HepG2 (cell line): ENCODE measurements at regions not wholly inside any gene's neighbourhood (a gene's known extent, or its start where the extent isn't known, plus 50 kb on each side); places are given as distances from the start of the nearest gene placed in this dataset.

Source experiments
- ATAC-seq: fragments of 200-7000 bp; cut with Tn5 transposase; 3 replicates; pipeline ENCODE4 v1.9.1; 2020; ENCODE audit warnings: mild to moderate bottlenecking, moderate library complexity
- BruUV-seq: library from RNA; stranded (reverse); fragments of 400-500 nt; replicated peaks from 2 replicates; lab custom pipeline; 2021; lab: Mats Ljungman, UMichigan
- CTCF ChIA-PET: fragments of 300-600 bp; formaldehyde crosslinking; extraction: SDS; loops from one replicate; lab custom pipeline; 2021; ENCODE audit warnings: low total read pairs, inconsistent platforms, low intra/inter-chr PET ratio; lab: Yijun Ruan, JAX
- POLR2A ChIA-PET: fragments of 350-600 bp; sonication (Branson Sonifier 250); formaldehyde crosslinking; loops from one replicate; lab custom pipeline; 2020; ENCODE audit warnings: antibody characterized with exemption, inconsistent platforms; lab: Yijun Ruan, JAX
- DNase-seq: peaks from one replicate; pipeline ENCODE4 v3.0.0-alpha.2; 2015; ENCODE audit warnings: low spot score
- FAIRE-seq: peaks from 3 replicates; lab custom pipeline; 2011; peaks lifted over from hg19 to GRCh38; lab: Jason Lieb, UNC
- H2AFZ ChIP-seq: one replicate; pipeline ENCODE4 v1.6.1; 2011; ENCODE audit warnings: low read length, inconsistent platforms
- H3K27ac ChIP-seq: fragments of 300-600 bp; 3 replicates; pipeline ENCODE4 v1.8.0; 2011; ENCODE audit warnings: mixed run types, mild to moderate bottlenecking, mixed read lengths, low read length, inconsistent platforms; ENCODE audit not compliant: insufficient read depth; ENCODE audit errors: extremely low read length
- H3K27me3 ChIP-seq, 2 experiments: fragments of 200-600 bp in 1 of 2; 2 replicates in 1 of 2; 3 replicates in 1 of 2; pipeline versions ENCODE4 v1.6.0 to v1.8.0; 2011; ENCODE audit warnings: low read length in 2 of 2, mild to moderate bottlenecking in 2 of 2, moderate library complexity in 2 of 2, inconsistent platforms in 1 of 2; ENCODE audit not compliant: insufficient read depth in 2 of 2, control insufficient read depth in 1 of 2
- H3K36me3 ChIP-seq, 2 experiments: fragments of 200-600 bp in 1 of 2; replicated peaks in 1 of 2; 2 replicates in 1 of 2; 3 replicates in 1 of 2; pipeline versions ENCODE4 v1.5.1 to v1.8.0; 2011; ENCODE audit warnings: low read length in 2 of 2, inconsistent platforms in 1 of 2; ENCODE audit not compliant: insufficient read depth in 2 of 2, control insufficient read depth in 1 of 2
- H3K4me1 ChIP-seq: 2 replicates; pipeline ENCODE4 v1.5.1; 2012; ENCODE audit warnings: low read length, inconsistent platforms; ENCODE audit not compliant: insufficient read depth
- H3K4me2 ChIP-seq: 2 replicates; pipeline ENCODE4 v1.6.0; 2011; ENCODE audit warnings: low read depth, low read length, inconsistent platforms
- H3K4me3 ChIP-seq, 3 experiments: fragments of 200-600 bp in 1 of 3; sonication (generic), shearing (Covaris generic) in 1 of 3; replicated peaks in 1 of 3; 2 replicates each; pipeline ENCODE4 v1.5.1; 2011 to 2016; ENCODE audit warnings: low read length in 3 of 3, inconsistent platforms in 2 of 3, low read depth in 2 of 3, mild to moderate bottlenecking in 2 of 3, control low read depth in 1 of 3, mixed read lengths in 1 of 3; ENCODE audit not compliant: insufficient read depth in 1 of 3
- H3K79me2 ChIP-seq: one replicate; pipeline ENCODE4 v1.6.1; 2011; ENCODE audit warnings: low read length, inconsistent platforms; ENCODE audit not compliant: insufficient read depth
- H3K9ac ChIP-seq: 2 replicates; pipeline ENCODE4 v1.6.0; 2011; ENCODE audit warnings: mild to moderate bottlenecking, low read depth, low read length, inconsistent platforms; ENCODE audit not compliant: insufficient read depth
- H3K9me3 ChIP-seq: 2 replicates; pipeline ENCODE4 v1.5.1; 2012; ENCODE audit warnings: mild to moderate bottlenecking, low read length
- H4K20me1 ChIP-seq: 2 replicates; pipeline ENCODE4 v1.6.0; 2011; ENCODE audit warnings: inconsistent platforms, mild to moderate bottlenecking, low read length, moderate library complexity; ENCODE audit not compliant: insufficient read depth
- AKAP8 ChIP-seq: sonication (generic); formaldehyde crosslinking; IDR thresholded peaks from 2 replicates; pipeline ENCODE4 v1.5.1; 2020; ENCODE audit warnings: mild to moderate bottlenecking, missing genetic modification reagents
- GATAD1 ChIP-seq: IDR thresholded peaks from 2 replicates; pipeline ENCODE4 v1.6.1; 2016; ENCODE audit warnings: missing genetic modification reagents, missing compliant biosample characterization
- NCOR1 ChIP-seq: fragments of 200-600 bp; sonication (generic); IDR thresholded peaks from 2 replicates; pipeline ENCODE4 v1.7.0; 2017; ENCODE audit warnings: antibody characterized with exemption, low read length, borderline replicate concordance
- NR2F1 ChIP-seq, 2 experiments: fragments of 450-650 bp in 1 of 2; formaldehyde crosslinking in 1 of 2; IDR thresholded peaks; 2 replicates each; pipeline versions ENCODE4 v1.5.0 to v1.6.1; 2016 to 2020; ENCODE audit warnings: mild to moderate bottlenecking in 1 of 2, missing compliant biosample characterization in 1 of 2, missing genetic modification reagents in 1 of 2, moderate library complexity in 1 of 2
- PCBP1 ChIP-seq: fragments of 200-400 bp; formaldehyde crosslinking; IDR thresholded peaks from 2 replicates; pipeline ENCODE4 v1.6.1; 2017; ENCODE audit warnings: mild to moderate bottlenecking, low read depth, low read length, borderline replicate concordance
- SMAD9 ChIP-seq: sonication (generic); formaldehyde crosslinking; IDR thresholded peaks from 2 replicates; pipeline ENCODE4 v1.5.1; 2020; ENCODE audit warnings: mild to moderate bottlenecking, missing genetic modification reagents
- U2AF2 ChIP-seq: fragments of 200-400 bp; formaldehyde crosslinking; IDR thresholded peaks from 2 replicates; pipeline ENCODE4 v1.6.1; 2017; ENCODE audit warnings: low read depth, mild to moderate bottlenecking, low read length
- ZNF253 ChIP-seq: sonication (generic); formaldehyde crosslinking; IDR thresholded peaks from 2 replicates; pipeline ENCODE4 v1.8.0; 2022; ENCODE audit warnings: mild to moderate bottlenecking, missing genetic modification reagents, borderline replicate concordance
- ZNF720 ChIP-seq: sonication (generic); formaldehyde crosslinking; IDR thresholded peaks from 2 replicates; pipeline ENCODE4 v1.4.0; 2020; ENCODE audit warnings: missing genetic modification reagents
- WGBS: methylation state at CpG from one replicate; pipeline ENCODE4 v1.1.6; 2017; ENCODE audit warnings: low lambda C conversion rate; 5-methylcytosine and 5-hydroxymethylcytosine counted together
- in situ Hi-C: cut with HindIII; loops from 2 replicates; pipeline ENCODE4 v1.10.0; 2017; ENCODE audit warnings: low pct_unique_long_range_greater_than_20kb; ENCODE audit not compliant: extremely low pct_ligation_motif_present
- intact Hi-C: fragments of 100-400 bp; cut with micrococcal nuclease; formaldehyde crosslinking; loops from one replicate; pipeline ENCODE4 v1.10.0; 2022; ENCODE audit not compliant: unreplicated experiment
- TF ChIP-seq, protein P1 (sequence below): fragments of 450-650 bp; IDR thresholded peaks from 2 replicates; pipeline ENCODE4 v1.6.1; 2016
- TF ChIP-seq, protein P2 (sequence below): sonication (generic); formaldehyde crosslinking; IDR thresholded peaks from 2 replicates; pipeline ENCODE4 v1.8.0; 2022; ENCODE audit warnings: low read depth, missing genetic modification reagents
- TF ChIP-seq, protein P3 (sequence below): IDR thresholded peaks from 2 replicates; pipeline ENCODE4 v1.6.1; 2016
- TF ChIP-seq, protein P4 (sequence below): sonication (generic); formaldehyde crosslinking; IDR thresholded peaks from one replicate; pipeline ENCODE4 v1.5.1; 2020; ENCODE audit warnings: mild to moderate bottlenecking, missing genetic modification reagents; ENCODE audit errors: not compliant biosample characterization

DNA sequence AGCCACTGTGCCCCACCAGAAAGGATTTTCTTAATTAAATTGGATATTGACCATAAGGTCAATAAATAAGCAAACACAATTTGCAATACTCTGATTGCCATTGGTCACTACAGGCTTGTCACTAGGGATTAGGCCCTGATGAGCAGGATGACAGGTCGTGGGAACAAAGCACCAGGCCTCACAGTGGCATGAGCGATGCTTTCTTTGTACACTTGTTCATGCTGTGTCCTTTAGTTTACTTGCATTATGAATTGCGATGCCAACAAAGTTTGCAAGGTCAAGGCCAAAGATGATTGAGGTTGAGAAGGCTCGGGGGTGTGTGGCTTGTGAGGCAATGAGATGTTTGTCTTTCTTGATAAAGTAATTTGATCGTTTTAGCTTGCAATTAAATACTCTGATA lies 136.0 kb downstream of the TTC8 start (continued):
- TF ChIP-seq, protein P1, sequence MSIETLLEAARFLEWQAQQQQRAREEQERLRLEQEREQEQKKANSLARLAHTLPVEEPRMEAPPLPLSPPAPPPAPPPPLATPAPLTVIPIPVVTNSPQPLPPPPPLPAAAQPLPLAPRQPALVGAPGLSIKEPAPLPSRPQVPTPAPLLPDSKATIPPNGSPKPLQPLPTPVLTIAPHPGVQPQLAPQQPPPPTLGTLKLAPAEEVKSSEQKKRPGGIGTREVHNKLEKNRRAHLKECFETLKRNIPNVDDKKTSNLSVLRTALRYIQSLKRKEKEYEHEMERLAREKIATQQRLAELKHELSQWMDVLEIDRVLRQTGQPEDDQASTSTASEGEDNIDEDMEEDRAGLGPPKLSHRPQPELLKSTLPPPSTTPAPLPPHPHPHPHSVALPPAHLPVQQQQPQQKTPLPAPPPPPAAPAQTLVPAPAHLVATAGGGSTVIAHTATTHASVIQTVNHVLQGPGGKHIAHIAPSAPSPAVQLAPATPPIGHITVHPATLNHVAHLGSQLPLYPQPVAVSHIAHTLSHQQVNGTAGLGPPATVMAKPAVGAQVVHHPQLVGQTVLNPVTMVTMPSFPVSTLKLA = no peak
- TF ChIP-seq NCOR1 (no peak), U2AF2 (no peak), ZNF720 (CRISPR knock-in tag) (no peak), ZNF253 (no peak), SMAD9 (CRISPR knock-in tag) (no peak), NR2F1 (CRISPR knock-in tag; IDR thresholded peaks at IDR 0.05) (no peak), PCBP1 (no peak), GATAD1 (CRISPR knock-in tag) (no peak)
- TF ChIP-seq, protein P2, sequence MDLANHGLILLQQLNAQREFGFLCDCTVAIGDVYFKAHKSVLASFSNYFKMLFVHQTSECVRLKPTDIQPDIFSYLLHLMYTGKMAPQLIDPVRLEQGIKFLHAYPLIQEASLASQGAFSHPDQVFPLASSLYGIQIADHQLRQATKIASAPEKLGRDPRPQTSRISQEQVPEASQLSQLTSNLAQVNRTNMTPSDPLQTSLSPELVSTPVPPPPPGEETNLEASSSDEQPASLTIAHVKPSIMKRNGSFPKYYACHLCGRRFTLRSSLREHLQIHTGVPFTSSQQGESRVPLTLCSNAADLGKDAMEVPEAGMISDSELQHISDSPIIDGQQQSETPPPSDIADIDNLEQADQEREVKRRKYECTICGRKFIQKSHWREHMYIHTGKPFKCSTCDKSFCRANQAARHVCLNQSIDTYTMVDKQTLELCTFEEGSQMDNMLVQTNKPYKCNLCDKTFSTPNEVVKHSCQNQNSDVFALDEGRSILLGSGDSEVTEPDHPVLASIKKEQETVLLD (CRISPR knock-in tag) = no peak
- TF ChIP-seq, protein P3, sequence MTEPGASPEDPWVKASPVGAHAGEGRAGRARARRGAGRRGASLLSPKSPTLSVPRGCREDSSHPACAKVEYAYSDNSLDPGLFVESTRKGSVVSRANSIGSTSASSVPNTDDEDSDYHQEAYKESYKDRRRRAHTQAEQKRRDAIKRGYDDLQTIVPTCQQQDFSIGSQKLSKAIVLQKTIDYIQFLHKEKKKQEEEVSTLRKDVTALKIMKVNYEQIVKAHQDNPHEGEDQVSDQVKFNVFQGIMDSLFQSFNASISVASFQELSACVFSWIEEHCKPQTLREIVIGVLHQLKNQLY (CRISPR knock-in tag) = no peak

DNA sequence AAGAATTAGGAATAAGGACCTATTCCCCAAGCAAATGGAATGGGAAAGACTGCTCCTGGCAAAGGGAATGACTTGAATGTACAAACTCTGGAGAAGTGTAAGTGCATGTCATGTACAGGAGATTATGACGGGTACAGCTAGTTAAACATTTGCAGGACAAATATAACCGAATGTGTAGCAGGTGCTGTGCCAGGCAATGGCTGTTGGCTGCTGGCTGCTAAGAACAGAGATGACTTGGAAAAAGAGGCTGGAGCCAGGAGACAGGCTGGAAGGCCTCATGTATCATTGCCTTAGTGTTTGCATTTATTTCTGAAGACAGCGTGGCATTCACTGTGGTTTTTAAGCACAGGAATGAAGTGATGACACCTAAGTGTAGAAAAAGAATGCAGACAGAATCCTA lies 136.8 kb downstream of the TTC8 start:
- WGBS = 19% methylated on average over 3 of the region's 3 CpGs
- Histone ChIP-seq H3K27ac (no peak overlapping the region), H3K4me2 (no peak overlapping the region), H2AFZ (no peak overlapping the region), H3K36me3 (no peaks in the 10 kb centered on the region), H3K79me2 (no peaks in the 10 kb centered on the region), H3K9me3 (no peaks in the 10 kb centered on the region), H3K9ac (no peak overlapping the region), H4K20me1 (no peaks in the 10 kb centered on the region), H3K4me1 (no peaks in the 10 kb centered on the region), H3K4me3 (no peak overlapping the region), H3K27me3 (peaks cover 0 to 10% of the 10 kb centered on the region in 2 experiments; a peak in 2 of 5 replicates)
- intact Hi-C loops = no loop called here
- ChIA-PET CTCF (no interaction called here), POLR2A (no interaction called here)
- no TSS peak for BruUV-seq
- in situ Hi-C loops = no loop called here
- DNase-seq (no peak), ATAC-seq (no peak), FAIRE-seq (no peak)
- TF ChIP-seq, protein P4, sequence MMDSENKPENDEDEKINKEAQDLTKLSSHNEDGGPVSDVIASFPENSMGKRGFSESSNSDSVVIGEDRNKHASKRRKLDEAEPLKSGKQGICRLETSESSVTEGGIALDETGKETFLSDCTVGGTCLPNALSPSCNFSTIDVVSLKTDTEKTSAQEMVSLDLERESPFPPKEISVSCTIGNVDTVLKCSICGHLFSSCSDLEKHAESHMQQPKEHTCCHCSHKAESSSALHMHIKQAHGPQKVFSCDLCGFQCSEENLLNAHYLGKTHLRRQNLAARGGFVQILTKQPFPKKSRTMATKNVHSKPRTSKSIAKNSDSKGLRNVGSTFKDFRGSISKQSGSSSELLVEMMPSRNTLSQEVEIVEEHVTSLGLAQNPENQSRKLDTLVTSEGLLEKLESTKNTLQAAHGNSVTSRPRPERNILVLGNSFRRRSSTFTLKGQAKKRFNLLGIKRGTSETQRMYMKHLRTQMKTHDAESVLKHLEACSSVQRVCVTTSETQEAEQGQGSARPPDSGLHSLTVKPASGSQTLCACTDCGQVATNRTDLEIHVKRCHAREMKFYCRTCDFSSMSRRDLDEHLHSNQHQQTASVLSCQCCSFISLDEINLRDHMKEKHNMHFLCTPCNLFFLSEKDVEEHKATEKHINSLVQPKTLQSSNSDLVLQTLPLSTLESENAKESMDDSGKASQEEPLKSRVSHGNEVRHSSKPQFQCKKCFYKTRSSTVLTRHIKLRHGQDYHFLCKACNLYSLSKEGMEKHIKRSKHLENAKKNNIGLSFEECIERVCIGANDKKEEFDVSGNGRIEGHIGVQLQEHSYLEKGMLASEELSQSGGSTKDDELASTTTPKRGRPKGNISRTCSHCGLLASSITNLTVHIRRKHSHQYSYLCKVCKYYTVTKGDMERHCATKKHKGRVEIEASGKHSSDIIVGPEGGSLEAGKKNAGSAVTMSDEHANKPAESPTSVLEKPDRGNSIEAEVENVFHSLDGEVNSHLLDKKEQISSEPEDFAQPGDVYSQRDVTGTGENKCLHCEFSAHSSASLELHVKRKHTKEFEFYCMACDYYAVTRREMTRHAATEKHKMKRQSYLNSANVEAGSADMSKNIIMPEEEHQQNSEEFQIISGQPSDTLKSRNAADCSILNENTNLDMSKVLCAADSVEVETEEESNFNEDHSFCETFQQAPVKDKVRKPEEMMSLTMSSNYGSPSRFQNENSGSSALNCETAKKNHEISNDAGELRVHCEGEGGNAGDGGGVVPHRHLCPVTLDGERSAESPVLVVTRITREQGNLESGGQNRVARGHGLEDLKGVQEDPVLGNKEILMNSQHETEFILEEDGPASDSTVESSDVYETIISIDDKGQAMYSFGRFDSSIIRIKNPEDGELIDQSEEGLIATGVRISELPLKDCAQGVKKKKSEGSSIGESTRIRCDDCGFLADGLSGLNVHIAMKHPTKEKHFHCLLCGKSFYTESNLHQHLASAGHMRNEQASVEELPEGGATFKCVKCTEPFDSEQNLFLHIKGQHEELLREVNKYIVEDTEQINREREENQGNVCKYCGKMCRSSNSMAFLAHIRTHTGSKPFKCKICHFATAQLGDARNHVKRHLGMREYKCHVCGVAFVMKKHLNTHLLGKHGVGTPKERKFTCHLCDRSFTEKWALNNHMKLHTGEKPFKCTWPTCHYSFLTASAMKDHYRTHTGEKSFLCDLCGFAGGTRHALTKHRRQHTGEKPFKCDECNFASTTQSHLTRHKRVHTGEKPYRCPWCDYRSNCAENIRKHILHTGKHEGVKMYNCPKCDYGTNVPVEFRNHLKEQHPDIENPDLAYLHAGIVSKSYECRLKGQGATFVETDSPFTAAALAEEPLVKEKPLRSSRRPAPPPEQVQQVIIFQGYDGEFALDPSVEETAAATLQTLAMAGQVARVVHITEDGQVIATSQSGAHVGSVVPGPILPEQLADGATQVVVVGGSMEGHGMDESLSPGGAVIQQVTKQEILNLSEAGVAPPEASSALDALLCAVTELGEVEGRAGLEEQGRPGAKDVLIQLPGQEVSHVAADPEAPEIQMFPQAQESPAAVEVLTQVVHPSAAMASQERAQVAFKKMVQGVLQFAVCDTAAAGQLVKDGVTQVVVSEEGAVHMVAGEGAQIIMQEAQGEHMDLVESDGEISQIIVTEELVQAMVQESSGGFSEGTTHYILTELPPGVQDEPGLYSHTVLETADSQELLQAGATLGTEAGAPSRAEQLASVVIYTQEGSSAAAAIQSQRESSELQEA (CRISPR knock-in tag) = no peak
- no peak for TF ChIP-seq AKAP8 (CRISPR knock-in tag)
